ENCODE measurements at regions not wholly inside any gene's neighbourhood (a gene's known extent, or its start where the extent isn't known, plus 50 kb on each side); places are given as distances from the start of the nearest gene placed in this dataset.
"Not testable (repeated sequence)": the region's sequence is repeated elsewhere in the genome, so short reads cannot be mapped to it uniquely, and the experiment has no call there.

GRCh38 chrX:489820-490219, 103.1 kb upstream of the PPP2R3B start (continued):
- TF ChIP-seq ZNF112 (tag by site-specific recombination; IDR thresholded peaks at IDR 0.05) (no peak), ZNF433 (tag by site-specific recombination; IDR thresholded peaks at IDR 0.05; ENCODE audit: low read depth) (no peak), ZSCAN23 (tag by site-specific recombination; IDR thresholded peaks at IDR 0.05) (no peak), SALL2 (tag by site-specific recombination; IDR thresholded peaks at IDR 0.05; ENCODE audit: borderline replicate concordance) (no peak), ZNF302 (tag by site-specific recombination; IDR thresholded peaks at IDR 0.05; ENCODE audit: low read depth) (no peak)

GRCh38 chrX:497186-498014, 110.7 kb upstream of the PPP2R3B start:
- TF ChIP-seq ZNF600 (tag by site-specific recombination; IDR thresholded peaks at IDR 0.05) (no peak), ZNF121 (tag by site-specific recombination; IDR thresholded peaks at IDR 0.05) (no peak), SETDB1 (IDR thresholded peaks at IDR 0.05; ENCODE audit: insufficient read length, low read length) (no peak), MZF1 (tag by site-specific recombination; IDR thresholded peaks at IDR 0.05; ENCODE audit: borderline replicate concordance) (no peak), ZNF704 (tag by site-specific recombination; IDR thresholded peaks at IDR 0.05) (no peak), PATZ1 (tag by site-specific recombination; IDR thresholded peaks at IDR 0.05) (no peak), ZSCAN16 (tag by site-specific recombination; IDR thresholded peaks at IDR 0.05) (no peak), PBX3 (CRISPR knock-in tag; IDR thresholded peaks at IDR 0.05) (no peak)
- H3K9me3 ChIP-seq (ENCODE audit: control insufficient read depth, insufficient read depth, low read depth, low read length), result no peaks in the 10 kb centered on the region
- POLR2A ChIA-PET, result no interaction called here
- no peak overlapping the region for H3K4me3 ChIP-seq (ENCODE audit: low read depth, low read length)
- CTCF ChIA-PET, result no interaction called here
- no peaks in the 10 kb centered on the region for H3K36me3 ChIP-seq (ENCODE audit: control insufficient read depth in 2 of 2, insufficient read depth in 1 of 2, low read length in 2 of 2)
- no peak overlapping the region for H3K27ac ChIP-seq (ENCODE audit: extremely low read depth, low read depth, low read length)
- H3K4me1 ChIP-seq (ENCODE audit: control insufficient read depth, insufficient read depth, low read length), result no peaks in the 10 kb centered on the region

GRCh38 chrX:498901-499300, 112.2 kb upstream of the PPP2R3B start:
- H3K27ac ChIP-seq (ENCODE audit: extremely low read depth, low read depth, low read length); H3K36me3 ChIP-seq (ENCODE audit: control insufficient read depth in 2 of 2, insufficient read depth in 1 of 2, low read length in 2 of 2); CTCF ChIA-PET; H3K4me1 ChIP-seq (ENCODE audit: control insufficient read depth, insufficient read depth, low read length); H3K9me3 ChIP-seq (ENCODE audit: control insufficient read depth, insufficient read depth, low read depth, low read length); H3K4me3 ChIP-seq (ENCODE audit: low read depth, low read length); POLR2A ChIA-PET: not testable (repeated sequence)

GRCh38 chrX:499870-500364, 113.2 kb upstream of the PPP2R3B start:
- Histone ChIP-seq H3K4me3 (ENCODE audit: low read depth, low read length) (no peak overlapping the region), H3K4me1 (ENCODE audit: control insufficient read depth, insufficient read depth, low read length) (no peaks in the 10 kb centered on the region), H3K36me3 (ENCODE audit: control insufficient read depth in 2 of 2, insufficient read depth in 1 of 2, low read length in 2 of 2) (no peaks in the 10 kb centered on the region), H3K9me3 (ENCODE audit: control insufficient read depth, insufficient read depth, low read depth, low read length) (no peaks in the 10 kb centered on the region), H3K27ac (ENCODE audit: extremely low read depth, low read depth, low read length) (no peak overlapping the region)
- CTCF ChIA-PET, result no interaction called here
- POLR2A ChIA-PET, result no interaction called here
- no peak for TF ChIP-seq ZNF248 (tag by site-specific recombination; IDR thresholded peaks at IDR 0.05)
- TF ChIP-seq HOXD13 (CRISPR knock-in tag; IDR thresholded peaks at IDR 0.05; ENCODE audit: borderline replicate concordance), result no peak
- TF ChIP-seq ZNF148 (tag by site-specific recombination; IDR thresholded peaks at IDR 0.05; ENCODE audit: borderline replicate concordance), result no peak
- no peak for TF ChIP-seq ZNF645 (tag by site-specific recombination; IDR thresholded peaks at IDR 0.05)
- no peak for TF ChIP-seq ZNF768 (tag by site-specific recombination; IDR thresholded peaks at IDR 0.05)
- TF ChIP-seq SP3 (tag by site-specific recombination; IDR thresholded peaks at IDR 0.05), result no peak
- no peak for TF ChIP-seq ZBTB17 (tag by site-specific recombination; IDR thresholded peaks at IDR 0.05)
- no peak for TF ChIP-seq ZNF677 (tag by site-specific recombination; IDR thresholded peaks at IDR 0.05)

All from HEK293 (cell line).